ENCODE measurements at regions not wholly inside any gene's neighbourhood (a gene's known extent, or its start where the extent isn't known, plus 50 kb on each side); places are given as distances from the start of the nearest gene placed in this dataset.
"Not testable (repeated sequence)": the region's sequence is repeated elsewhere in the genome, so short reads cannot be mapped to it uniquely, and the experiment has no call there.

DNA sequence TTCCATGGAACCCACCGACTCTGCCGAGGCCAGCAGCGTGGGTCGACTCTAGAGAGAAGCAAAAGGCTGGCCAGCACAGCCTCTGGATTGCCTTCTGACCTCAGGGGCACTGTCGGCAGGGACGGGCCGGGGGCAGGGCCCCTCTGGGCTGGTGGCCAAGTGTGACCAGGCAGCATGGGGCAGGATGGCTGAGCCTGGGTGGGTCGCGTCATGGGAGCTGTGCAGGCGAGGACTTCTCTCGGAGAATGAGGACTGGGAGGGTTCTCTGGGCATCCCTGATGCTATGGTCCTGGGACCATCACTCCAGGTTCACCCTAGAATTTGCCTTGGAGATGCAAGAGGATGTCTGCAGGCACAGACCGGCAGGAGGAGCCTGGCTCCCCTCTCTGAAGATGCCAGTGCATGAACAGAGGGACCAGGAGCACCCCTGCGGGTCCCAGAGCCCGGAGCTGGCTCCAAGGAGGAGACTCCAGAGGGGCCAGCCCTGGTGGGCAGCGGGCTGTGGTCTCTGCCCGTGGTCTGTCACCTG, 289.2 kb downstream of the NDUFA10 start:
- H3K9me3 Mint-ChIP-seq, result no peaks in the 10 kb centered on the region
- CTCF ChIA-PET, result no interaction called here
- Histone ChIP-seq H3K36me3 (ENCODE audit: insufficient read depth, low read length) (no peaks in the 10 kb centered on the region), H3K4me1 (ENCODE audit: insufficient read depth, low read length) (no peaks in the 10 kb centered on the region), H3K4me3 (ENCODE audit: low read length) (no peak overlapping the region), H3K27me3 (ENCODE audit: insufficient read depth, low read length, poor library complexity, severe bottlenecking) (no peaks in the 10 kb centered on the region), H3K9me3 (ENCODE audit: low read length) (no peaks in the 10 kb centered on the region), H3K27ac (ENCODE audit: low read depth, low read length) (no peak overlapping the region)
- H3K36me3 Mint-ChIP-seq, result no peaks in the 10 kb centered on the region
- H3K4me3 Mint-ChIP-seq, result no peak overlapping the region
- H3K4me1 Mint-ChIP-seq, result peaks cover 0 to 2% (median 2%) of the 10 kb centered on the region in 3 donors
- POLR2A ChIA-PET, result no interaction called here
- DNase-seq, result no peak
- peaks cover 1 to 7% of the 10 kb centered on the region in 2 donors for H3K27me3 Mint-ChIP-seq
- no peak overlapping the region for H3K27ac Mint-ChIP-seq

DNA sequence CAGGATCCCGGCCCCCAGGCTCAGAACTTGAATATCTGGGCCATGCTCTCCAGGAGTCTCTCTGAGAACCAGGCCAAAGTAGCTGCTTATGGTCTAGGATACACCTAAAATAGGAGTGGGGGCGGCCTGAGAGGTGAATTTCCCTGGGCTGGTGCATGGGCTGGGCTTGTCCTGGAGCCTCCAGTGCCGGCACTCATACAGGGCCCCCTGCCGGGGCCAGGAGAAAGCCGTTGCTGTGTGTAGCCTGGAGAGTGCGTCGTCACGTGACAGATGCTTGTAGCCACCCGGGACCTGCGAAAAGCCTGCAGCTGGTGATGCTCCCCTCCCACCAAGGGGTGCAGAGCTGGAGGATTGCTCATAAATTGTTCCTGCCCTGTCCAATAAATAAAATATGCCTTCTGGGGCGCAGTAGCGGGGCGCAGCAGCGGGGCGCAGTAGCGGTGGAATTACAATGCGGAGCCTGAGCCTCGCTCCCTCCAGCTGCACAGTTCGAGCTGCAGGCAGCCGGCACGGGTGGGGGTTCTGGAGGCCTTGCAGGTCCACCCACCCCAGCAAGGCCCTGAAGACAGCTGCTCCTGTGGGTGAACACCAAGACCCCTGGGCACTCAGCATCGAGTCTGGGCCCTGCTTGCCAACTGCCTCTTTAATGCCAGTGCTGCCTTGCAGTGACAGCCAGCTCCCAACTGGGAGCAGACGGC, 289.9 kb downstream of the NDUFA10 start:
- Histone ChIP-seq H3K4me1 (ENCODE audit: insufficient read depth, low read length) (no peaks in the 10 kb centered on the region), H3K27me3 (ENCODE audit: insufficient read depth, low read length, poor library complexity, severe bottlenecking) (no peaks in the 10 kb centered on the region), H3K36me3 (ENCODE audit: insufficient read depth, low read length) (no peaks in the 10 kb centered on the region), H3K4me3 (ENCODE audit: low read length) (no peak overlapping the region), H3K9me3 (ENCODE audit: low read length) (no peaks in the 10 kb centered on the region), H3K27ac (ENCODE audit: low read depth, low read length) (no peak overlapping the region)
- no peak overlapping the region for H3K4me3 Mint-ChIP-seq
- no peak for DNase-seq
- no peaks in the 10 kb centered on the region for H3K36me3 Mint-ChIP-seq
- POLR2A ChIA-PET, result no interaction called here
- H3K27me3 Mint-ChIP-seq, result peaks cover 2 to 10% of the 10 kb centered on the region in 2 donors
- H3K9me3 Mint-ChIP-seq, result no peaks in the 10 kb centered on the region
- CTCF ChIA-PET, result no interaction called here
- H3K27ac Mint-ChIP-seq, result no peak overlapping the region
- H3K4me1 Mint-ChIP-seq, result peaks cover 0 to 7% (median 4%) of the 10 kb centered on the region in 3 donors

DNA sequence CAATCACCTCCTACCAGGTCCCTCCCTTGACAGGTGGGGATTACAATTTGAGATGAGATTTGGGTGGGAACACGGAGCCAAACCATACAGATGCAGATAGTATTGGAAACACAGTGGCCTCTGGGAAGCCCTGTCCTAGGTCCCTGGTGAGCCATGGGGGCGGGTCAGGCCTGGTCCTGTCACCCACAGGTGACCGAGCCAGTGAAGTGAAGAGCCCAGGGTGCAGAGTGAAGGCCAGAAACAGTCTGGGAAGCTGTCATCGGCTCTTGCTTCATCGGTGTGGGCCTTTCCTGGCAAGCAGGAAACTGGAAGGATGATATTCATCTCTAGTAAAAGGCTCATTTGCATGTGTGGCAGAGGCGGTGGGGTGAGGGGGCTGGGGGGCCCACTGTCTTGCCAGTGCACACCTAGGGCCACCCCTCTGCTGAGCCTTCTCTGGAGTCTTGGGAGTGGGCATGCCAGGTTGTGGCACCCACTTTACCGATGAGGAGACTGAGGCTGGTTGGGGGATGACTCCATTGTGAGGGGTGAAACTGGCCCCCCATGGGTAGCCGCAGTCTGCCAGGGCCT, 290.6 kb downstream of the NDUFA10 start:
- Histone ChIP-seq H3K36me3 (ENCODE audit: insufficient read depth, low read length) (no peaks in the 10 kb centered on the region), H3K9me3 (ENCODE audit: low read length) (no peaks in the 10 kb centered on the region), H3K4me1 (ENCODE audit: insufficient read depth, low read length) (no peaks in the 10 kb centered on the region), H3K4me3 (ENCODE audit: low read length) (no peak overlapping the region), H3K27me3 (ENCODE audit: insufficient read depth, low read length, poor library complexity, severe bottlenecking) (no peaks in the 10 kb centered on the region), H3K27ac (ENCODE audit: low read depth, low read length) (no peak overlapping the region)
- Mint-ChIP-seq H3K36me3 (no peaks in the 10 kb centered on the region), H3K9me3 (no peaks in the 10 kb centered on the region), H3K27me3 (peaks cover 2 to 10% of the 10 kb centered on the region in 2 donors), H3K27ac (no peak overlapping the region), H3K4me1 (peaks cover 0 to 7% (median 4%) of the 10 kb centered on the region in 3 donors), H3K4me3 (no peak overlapping the region)
- no peak for DNase-seq
- ChIA-PET CTCF (no interaction called here), POLR2A (no interaction called here)

DNA sequence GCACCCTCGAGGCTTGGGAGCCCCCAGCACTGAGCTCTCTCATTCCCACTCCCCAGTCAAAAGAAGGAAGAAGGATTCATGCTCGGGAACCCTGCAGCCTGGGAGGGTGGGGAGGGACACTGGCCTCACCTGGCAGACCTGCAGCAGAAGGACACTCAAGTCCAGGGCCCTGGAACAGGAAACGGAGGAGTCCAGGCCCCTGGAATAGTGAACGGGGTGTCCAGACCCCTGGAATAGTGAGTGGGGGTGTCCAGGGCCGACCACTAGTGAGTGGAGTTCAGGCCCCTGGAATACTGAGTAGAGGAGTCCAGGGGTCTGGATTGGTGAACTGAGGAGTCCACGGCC, 292.5 kb downstream of the NDUFA10 start:
- Histone ChIP-seq H3K4me1 (ENCODE audit: insufficient read depth, low read length) (no peaks in the 10 kb centered on the region), H3K27ac (ENCODE audit: low read depth, low read length) (no peak overlapping the region), H3K4me3 (ENCODE audit: low read length) (no peak overlapping the region), H3K27me3 (ENCODE audit: insufficient read depth, low read length, poor library complexity, severe bottlenecking) (no peaks in the 10 kb centered on the region), H3K9me3 (ENCODE audit: low read length) (no peaks in the 10 kb centered on the region), H3K36me3 (ENCODE audit: insufficient read depth, low read length) (no peaks in the 10 kb centered on the region)
- Mint-ChIP-seq H3K27ac (no peak overlapping the region), H3K36me3 (no peaks in the 10 kb centered on the region), H3K27me3 (peaks cover 2 to 10% of the 10 kb centered on the region in 2 donors), H3K9me3 (no peaks in the 10 kb centered on the region), H3K4me3 (peak overlapping the region in 1 of 7 donors; percentile 65), H3K4me1 (peaks cover 0 to 7% (median 4%) of the 10 kb centered on the region in 3 donors)
- CTCF ChIA-PET, result no interaction called here
- POLR2A ChIA-PET, result no interaction called here
- DNase-seq, result no peak

DNA sequence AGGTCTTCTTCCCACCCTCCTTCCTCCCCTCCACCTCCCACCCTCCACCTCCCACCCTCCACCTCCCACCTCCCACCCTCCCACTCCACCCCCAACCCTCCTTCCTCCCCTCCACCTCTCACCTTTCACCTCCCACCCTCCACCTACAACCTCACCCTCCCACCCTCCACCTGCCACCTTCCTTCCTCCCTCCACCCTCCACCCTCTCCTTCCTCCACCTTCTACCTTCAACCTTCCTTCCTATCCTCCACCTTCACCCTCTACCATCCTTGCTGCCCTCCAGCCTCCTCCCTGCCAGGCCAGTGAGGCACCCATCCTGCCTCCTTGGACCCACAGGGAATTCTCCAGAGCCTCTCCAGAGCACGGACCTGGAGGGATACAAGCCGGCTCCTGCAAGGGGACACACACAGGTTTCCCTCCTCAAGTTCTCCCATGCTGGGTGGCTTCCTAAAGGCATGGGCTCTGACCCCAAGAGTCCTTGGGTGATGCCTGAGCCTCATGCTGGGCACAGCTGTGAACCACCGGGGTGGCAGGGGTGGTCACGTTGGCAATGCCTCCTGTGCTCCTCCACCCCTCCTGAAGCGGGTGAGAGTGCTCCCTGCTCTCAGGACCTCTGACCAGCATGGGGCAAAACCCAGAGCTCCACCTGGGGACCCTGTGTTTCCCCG, 293.0 kb downstream of the NDUFA10 start:
- Histone ChIP-seq H3K4me3 (ENCODE audit: low read length) (no peak overlapping the region), H3K27ac (ENCODE audit: low read depth, low read length) (no peak overlapping the region), H3K27me3 (ENCODE audit: insufficient read depth, low read length, poor library complexity, severe bottlenecking) (no peaks in the 10 kb centered on the region), H3K4me1 (ENCODE audit: insufficient read depth, low read length) (no peaks in the 10 kb centered on the region), H3K9me3 (ENCODE audit: low read length) (no peaks in the 10 kb centered on the region), H3K36me3 (ENCODE audit: insufficient read depth, low read length) (no peaks in the 10 kb centered on the region)
- peaks cover 0 to 7% (median 4%) of the 10 kb centered on the region in 3 donors for H3K4me1 Mint-ChIP-seq
- H3K36me3 Mint-ChIP-seq, result no peaks in the 10 kb centered on the region
- POLR2A ChIA-PET, result no interaction called here
- peaks cover 2 to 10% of the 10 kb centered on the region in 2 donors for H3K27me3 Mint-ChIP-seq
- H3K9me3 Mint-ChIP-seq, result no peaks in the 10 kb centered on the region
- peak overlapping the region in 1 of 8 donors; percentile 89 for H3K27ac Mint-ChIP-seq
- H3K4me3 Mint-ChIP-seq, result peak overlapping the region in 1 of 7 donors; percentile 65
- CTCF ChIA-PET, result no interaction called here
- DNase-seq, result no peak

DNA sequence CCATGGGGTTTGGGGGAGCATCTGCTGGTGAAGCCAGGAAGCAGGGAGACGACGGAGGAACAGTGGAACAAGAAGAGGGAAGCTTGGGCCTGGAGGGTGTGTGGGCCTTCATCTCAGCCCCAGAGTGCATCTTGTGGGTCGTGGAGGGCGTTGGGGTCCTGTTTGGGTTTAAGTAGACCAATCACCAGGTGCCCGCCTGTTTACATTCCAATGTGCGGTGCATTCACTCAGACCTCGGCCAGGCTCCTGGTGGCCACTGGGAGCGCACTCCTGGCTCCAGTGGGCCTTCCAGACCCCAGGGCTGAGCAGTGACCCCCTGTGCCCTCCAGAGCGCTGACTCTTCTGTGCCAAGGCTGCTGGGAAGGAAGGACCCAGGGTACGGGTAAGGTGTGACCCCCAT, 293.7 kb downstream of the NDUFA10 start:
- ChIA-PET CTCF (no interaction called here), POLR2A (no interaction called here)
- Mint-ChIP-seq H3K4me1 (peaks cover 0 to 7% (median 4%) of the 10 kb centered on the region in 3 donors), H3K27me3 (peaks cover 2 to 10% of the 10 kb centered on the region in 2 donors), H3K4me3 (no peak overlapping the region), H3K9me3 (no peaks in the 10 kb centered on the region), H3K36me3 (no peaks in the 10 kb centered on the region), H3K27ac (no peak overlapping the region)
- no peak overlapping the region for H3K27ac ChIP-seq (ENCODE audit: low read depth, low read length)
- peak in 1 of 5 donors; percentile 36 for DNase-seq
- no peaks in the 10 kb centered on the region for H3K4me1 ChIP-seq (ENCODE audit: insufficient read depth, low read length)
- no peaks in the 10 kb centered on the region for H3K9me3 ChIP-seq (ENCODE audit: low read length)
- no peaks in the 10 kb centered on the region for H3K36me3 ChIP-seq (ENCODE audit: insufficient read depth, low read length)
- H3K4me3 ChIP-seq (ENCODE audit: low read length), result no peak overlapping the region
- no peaks in the 10 kb centered on the region for H3K27me3 ChIP-seq (ENCODE audit: insufficient read depth, low read length, poor library complexity, severe bottlenecking)

DNA sequence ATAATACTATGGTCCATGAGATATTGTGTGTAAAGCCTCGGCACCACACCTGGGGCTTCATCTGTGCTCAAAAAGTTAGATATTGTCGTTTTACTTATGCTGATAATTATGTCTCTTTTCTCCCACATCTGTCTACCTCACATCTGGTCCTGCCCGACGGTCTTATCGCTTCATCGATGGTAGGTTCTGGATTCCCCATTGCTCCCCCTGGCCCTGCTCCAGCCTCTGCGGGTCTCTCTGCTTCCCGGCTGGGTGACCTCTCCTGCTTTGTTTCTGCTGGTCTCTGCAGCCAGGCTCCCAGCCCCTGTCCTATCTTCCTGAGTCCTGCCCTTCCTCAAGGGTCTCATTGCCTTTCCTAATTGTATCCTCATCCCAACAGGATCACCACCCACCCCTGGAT, 294.2 kb downstream of the NDUFA10 start:
- ChIA-PET CTCF (no interaction called here), POLR2A (no interaction called here)
- H3K27ac ChIP-seq (ENCODE audit: low read depth, low read length), result no peak overlapping the region
- H3K4me1 ChIP-seq (ENCODE audit: insufficient read depth, low read length), result no peaks in the 10 kb centered on the region
- H3K36me3 ChIP-seq (ENCODE audit: insufficient read depth, low read length), result no peaks in the 10 kb centered on the region
- no peak for DNase-seq
- no peaks in the 10 kb centered on the region for H3K9me3 ChIP-seq (ENCODE audit: low read length)
- peaks cover 2 to 10% of the 10 kb centered on the region in 2 donors for H3K27me3 Mint-ChIP-seq
- no peak overlapping the region for H3K4me3 Mint-ChIP-seq
- H3K36me3 Mint-ChIP-seq, result no peaks in the 10 kb centered on the region
- peaks cover 0 to 7% (median 4%) of the 10 kb centered on the region in 3 donors for H3K4me1 Mint-ChIP-seq
- H3K27ac Mint-ChIP-seq, result peak overlapping the region in 1 of 8 donors; percentile 92
- H3K9me3 Mint-ChIP-seq, result no peaks in the 10 kb centered on the region
- H3K4me3 ChIP-seq (ENCODE audit: low read length), result no peak overlapping the region
- no peaks in the 10 kb centered on the region for H3K27me3 ChIP-seq (ENCODE audit: insufficient read depth, low read length, poor library complexity, severe bottlenecking)

DNA sequence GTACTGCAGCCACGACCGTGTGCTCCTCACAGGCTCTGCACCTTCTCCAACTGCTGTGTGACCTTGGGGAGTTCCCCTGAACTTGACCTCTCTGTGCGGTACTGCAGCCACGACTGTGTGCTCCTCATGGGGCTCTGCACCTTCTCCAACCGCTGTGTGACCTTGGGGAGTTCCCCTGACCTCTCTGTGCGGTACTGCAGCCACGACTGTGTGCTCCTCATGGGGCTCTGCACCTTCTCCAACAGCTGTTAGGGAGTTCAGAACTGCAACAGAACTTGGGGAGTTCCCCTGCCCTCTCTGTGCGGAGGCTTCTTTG, 294.6 kb downstream of the NDUFA10 start:
- POLR2A ChIA-PET; H3K36me3 Mint-ChIP-seq; H3K36me3 ChIP-seq (ENCODE audit: insufficient read depth, low read length); H3K27me3 ChIP-seq (ENCODE audit: insufficient read depth, low read length, poor library complexity, severe bottlenecking); H3K4me3 Mint-ChIP-seq; CTCF ChIA-PET; H3K9me3 Mint-ChIP-seq; H3K4me1 ChIP-seq (ENCODE audit: insufficient read depth, low read length); H3K4me3 ChIP-seq (ENCODE audit: low read length); H3K27me3 Mint-ChIP-seq; DNase-seq; H3K4me1 Mint-ChIP-seq; H3K27ac ChIP-seq (ENCODE audit: low read depth, low read length); H3K9me3 ChIP-seq (ENCODE audit: low read length): not testable (repeated sequence)
- H3K27ac Mint-ChIP-seq, result peak overlapping the region in 2 of 8 donors; percentile 22 to 42

Measured in CD8-positive, alpha-beta memory T cell (primary cell).